ENCODE measurements at regions not wholly inside any gene's neighbourhood (a gene's known extent, or its start where the extent isn't known, plus 50 kb on each side); places are given as distances from the start of the nearest gene placed in this dataset.

DNA sequence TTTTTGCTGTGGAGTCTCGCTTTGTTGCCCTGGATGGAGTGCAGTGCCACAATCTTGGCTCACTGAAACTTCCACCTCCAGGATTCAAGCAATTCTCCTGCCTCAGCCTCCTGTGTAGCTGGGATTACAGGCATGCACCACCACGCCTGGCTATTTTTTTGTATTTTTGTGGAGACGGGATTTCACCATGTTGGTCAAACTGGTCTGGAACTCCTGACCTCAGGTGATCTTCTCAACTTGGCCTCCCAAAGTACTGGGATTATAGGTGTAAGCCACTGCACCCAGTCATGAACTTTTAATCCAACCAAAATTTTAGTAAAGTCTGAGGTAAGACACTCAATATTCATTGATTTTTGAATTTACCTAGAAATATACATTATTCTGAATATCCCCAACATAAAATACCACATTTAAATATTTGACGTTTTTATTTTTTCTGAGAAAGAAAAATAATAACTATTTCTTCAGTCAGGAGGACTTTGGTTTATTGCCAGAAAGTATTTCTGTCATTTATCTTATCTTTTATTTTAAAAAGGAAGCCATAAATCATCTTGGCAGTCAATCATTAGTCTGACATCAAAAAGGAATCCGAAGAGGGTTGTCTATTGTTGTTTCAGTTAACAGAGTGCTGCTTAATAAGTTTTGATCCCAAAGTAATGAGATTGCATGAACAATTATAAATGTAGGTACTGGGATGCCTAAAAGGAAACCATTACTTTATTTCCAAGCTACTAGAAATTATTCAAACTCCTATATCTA is 102.2 kb upstream of the GRIA4 start:
- no peak for DNase-seq (ENCODE audit: low spot score in 2 of 2, unreplicated experiment in 2 of 2)
- no peaks in the 10 kb centered on the region for H3K27me3 Mint-ChIP-seq (ENCODE audit: low read depth)
- TF ChIP-seq, protein P1, sequence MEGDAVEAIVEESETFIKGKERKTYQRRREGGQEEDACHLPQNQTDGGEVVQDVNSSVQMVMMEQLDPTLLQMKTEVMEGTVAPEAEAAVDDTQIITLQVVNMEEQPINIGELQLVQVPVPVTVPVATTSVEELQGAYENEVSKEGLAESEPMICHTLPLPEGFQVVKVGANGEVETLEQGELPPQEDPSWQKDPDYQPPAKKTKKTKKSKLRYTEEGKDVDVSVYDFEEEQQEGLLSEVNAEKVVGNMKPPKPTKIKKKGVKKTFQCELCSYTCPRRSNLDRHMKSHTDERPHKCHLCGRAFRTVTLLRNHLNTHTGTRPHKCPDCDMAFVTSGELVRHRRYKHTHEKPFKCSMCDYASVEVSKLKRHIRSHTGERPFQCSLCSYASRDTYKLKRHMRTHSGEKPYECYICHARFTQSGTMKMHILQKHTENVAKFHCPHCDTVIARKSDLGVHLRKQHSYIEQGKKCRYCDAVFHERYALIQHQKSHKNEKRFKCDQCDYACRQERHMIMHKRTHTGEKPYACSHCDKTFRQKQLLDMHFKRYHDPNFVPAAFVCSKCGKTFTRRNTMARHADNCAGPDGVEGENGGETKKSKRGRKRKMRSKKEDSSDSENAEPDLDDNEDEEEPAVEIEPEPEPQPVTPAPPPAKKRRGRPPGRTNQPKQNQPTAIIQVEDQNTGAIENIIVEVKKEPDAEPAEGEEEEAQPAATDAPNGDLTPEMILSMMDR (IDR thresholded peaks at IDR 0.05; ENCODE audit: unreplicated experiment) = no peak
- H3K4me1 Mint-ChIP-seq = peaks cover 18% of the 10 kb centered on the region
- H3K27ac Mint-ChIP-seq = no peak overlapping the region
- H3K36me3 Mint-ChIP-seq = no peaks in the 10 kb centered on the region
- H3K4me3 Mint-ChIP-seq = no peak overlapping the region
- H3K9me3 Mint-ChIP-seq = peaks cover 14% of the 10 kb centered on the region

DNA sequence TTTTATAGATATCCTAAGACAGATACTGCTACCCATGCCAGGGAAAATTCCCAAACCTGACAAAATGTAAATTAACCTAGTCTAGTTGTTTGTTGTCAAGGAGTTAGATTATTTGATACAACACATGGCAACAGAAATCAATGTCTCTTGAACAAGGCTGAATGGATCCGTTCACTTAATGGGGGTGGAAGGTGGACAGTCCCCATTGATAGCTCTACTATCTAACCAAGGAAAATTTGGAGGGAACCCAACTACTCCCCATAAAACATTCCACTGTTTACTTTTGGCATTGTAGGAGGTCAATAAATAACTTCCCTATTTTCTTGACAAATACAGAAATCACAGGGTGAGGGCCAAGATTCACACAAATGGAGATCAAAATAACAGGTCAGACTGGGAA is 117.9 kb upstream of the GRIA4 start:
- Mint-ChIP-seq H3K36me3 (no peaks in the 10 kb centered on the region), H3K27me3 (ENCODE audit: low read depth) (no peaks in the 10 kb centered on the region), H3K4me3 (no peak overlapping the region), H3K4me1 (peaks cover 13% of the 10 kb centered on the region), H3K9me3 (no peaks in the 10 kb centered on the region), H3K27ac (no peak overlapping the region)
- TF ChIP-seq, protein P1 (IDR thresholded peaks at IDR 0.05; ENCODE audit: unreplicated experiment) = no peak
- DNase-seq (ENCODE audit: low spot score in 2 of 2, unreplicated experiment in 2 of 2) = no peak

DNA sequence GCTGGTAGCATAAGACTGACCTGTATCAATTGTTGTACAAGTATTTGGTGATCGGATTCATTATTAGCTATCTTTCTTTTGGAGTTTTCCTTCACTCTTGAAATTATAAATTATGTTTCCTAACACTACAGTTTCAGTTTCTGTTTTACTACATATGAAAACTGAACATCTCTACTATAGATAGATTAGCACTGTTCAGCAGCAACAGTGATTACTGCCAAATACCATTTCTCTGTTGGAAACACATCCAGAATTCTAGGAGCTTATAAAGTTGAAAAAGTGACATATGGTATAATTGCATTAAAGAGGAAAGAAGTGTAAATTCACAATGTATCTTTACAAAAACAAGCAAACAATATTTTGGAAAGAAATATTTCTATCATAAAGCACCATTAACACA is 118.5 kb upstream of the GRIA4 start:
- H3K9me3 Mint-ChIP-seq = no peaks in the 10 kb centered on the region
- TF ChIP-seq, protein P1 (IDR thresholded peaks at IDR 0.05; ENCODE audit: unreplicated experiment) = no peak
- no peak for DNase-seq (ENCODE audit: low spot score in 2 of 2, unreplicated experiment in 2 of 2)
- no peak overlapping the region for H3K27ac Mint-ChIP-seq
- H3K27me3 Mint-ChIP-seq (ENCODE audit: low read depth) = no peaks in the 10 kb centered on the region
- no peaks in the 10 kb centered on the region for H3K36me3 Mint-ChIP-seq
- H3K4me3 Mint-ChIP-seq = no peak overlapping the region
- H3K4me1 Mint-ChIP-seq = peaks cover 13% of the 10 kb centered on the region

DNA sequence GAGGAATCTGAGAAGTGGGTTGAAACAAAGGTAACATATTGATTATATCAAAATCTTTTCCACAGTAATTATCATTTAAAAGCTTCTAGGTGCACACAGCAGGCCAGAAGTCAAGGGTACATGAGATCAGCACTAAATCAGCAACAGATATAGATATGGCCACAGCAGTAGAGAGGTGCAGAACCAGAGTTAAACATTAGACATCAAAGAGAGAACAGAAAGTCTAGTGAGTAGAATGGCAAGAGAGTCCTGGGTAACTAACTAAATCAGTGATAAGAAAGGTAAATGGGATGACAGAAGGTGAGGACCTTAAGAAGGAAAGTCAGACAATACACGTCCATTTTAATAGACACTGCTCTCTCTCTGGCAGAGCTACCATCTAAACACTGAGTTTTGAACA is 119.5 kb upstream of the GRIA4 start:
- TF ChIP-seq, protein P1 (IDR thresholded peaks at IDR 0.05; ENCODE audit: unreplicated experiment) = no peak
- DNase-seq (ENCODE audit: low spot score in 2 of 2, unreplicated experiment in 2 of 2) = no peak
- no peaks in the 10 kb centered on the region for H3K9me3 Mint-ChIP-seq

DNA sequence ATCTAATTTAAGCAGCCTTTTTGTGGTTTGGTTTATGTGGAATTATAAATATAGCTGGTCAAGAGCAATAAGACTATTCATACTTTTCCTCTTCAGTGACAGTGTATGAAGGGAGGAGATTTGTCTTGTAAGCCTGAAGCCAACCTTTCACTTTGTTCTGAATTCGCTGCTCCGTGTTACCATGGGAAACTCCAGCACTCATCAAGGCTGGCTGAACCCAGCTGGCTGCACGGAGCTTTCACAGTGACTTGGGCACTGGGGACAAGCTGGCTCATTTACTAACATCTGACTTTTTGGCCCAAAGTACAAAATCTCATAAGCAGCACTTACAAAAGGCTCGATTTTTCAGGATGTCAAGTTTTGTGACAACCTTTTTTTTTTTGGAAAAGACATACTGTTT is 120.4 kb upstream of the GRIA4 start:
- no peak overlapping the region for H3K4me3 Mint-ChIP-seq
- no peaks in the 10 kb centered on the region for H3K27me3 Mint-ChIP-seq (ENCODE audit: low read depth)
- DNase-seq (ENCODE audit: low spot score in 2 of 2, unreplicated experiment in 2 of 2) = no peak
- H3K4me1 Mint-ChIP-seq = peaks cover 13% of the 10 kb centered on the region
- no peaks in the 10 kb centered on the region for H3K36me3 Mint-ChIP-seq
- no peaks in the 10 kb centered on the region for H3K9me3 Mint-ChIP-seq
- TF ChIP-seq, protein P1 (IDR thresholded peaks at IDR 0.05; ENCODE audit: unreplicated experiment) = no peak
- H3K27ac Mint-ChIP-seq = no peak overlapping the region

More for the DNA sequence above, 119.5 kb upstream of the GRIA4 start:
- H3K4me1 Mint-ChIP-seq = peaks cover 13% of the 10 kb centered on the region
- H3K4me3 Mint-ChIP-seq = no peak overlapping the region
- no peaks in the 10 kb centered on the region for H3K27me3 Mint-ChIP-seq (ENCODE audit: low read depth)
- no peak overlapping the region for H3K27ac Mint-ChIP-seq
- no peaks in the 10 kb centered on the region for H3K36me3 Mint-ChIP-seq
